IMR-90 (cell line): ENCODE measurements at regions not wholly inside any gene's neighbourhood (a gene's known extent, or its start where the extent isn't known, plus 50 kb on each side); places are given as distances from the start of the nearest gene placed in this dataset.

Experiments
- ATAC-seq: fragments of 200-7000 bp; cut with Tn5 transposase; 2 replicates; pipeline ENCODE4 v1.9.1; 2020; ENCODE audit warnings: low read depth, mild to moderate bottlenecking, moderate library complexity
- BruUV-seq: library from RNA; stranded (reverse); fragments of 400-500 nt; replicated peaks from 2 replicates; lab custom pipeline; 2021; lab: Mats Ljungman, UMichigan
- CTCF ChIA-PET: fragments of 300-600 bp; formaldehyde crosslinking; extraction: SDS; loops from one replicate; lab custom pipeline; 2021; ENCODE audit warnings: antibody characterized with exemption; lab: Yijun Ruan, JAX
- POLR2A ChIA-PET: fragments of 300-600 bp; sonication (Branson Sonifier 250); formaldehyde crosslinking; loops from one replicate; lab custom pipeline; 2022; ENCODE audit warnings: antibody characterized with exemption; ENCODE audit not compliant: unreplicated experiment; lab: Charles Lee
- DNase-seq: peaks from one replicate; pipeline ENCODE4 v3.0.0; 2013
- H2AFZ ChIP-seq: replicated peaks from 2 replicates; pipeline ENCODE3; 2013; ENCODE audit warnings: low read length, mild to moderate bottlenecking; ENCODE audit not compliant: poor library complexity
- H2AK5ac ChIP-seq: 2 replicates; pipeline ENCODE4 v1.6.1; 2013; ENCODE audit warnings: low read depth, low read length, inconsistent platforms
- H2AK9ac ChIP-seq: replicated peaks from 2 replicates; pipeline ENCODE3; 2013; ENCODE audit warnings: mild to moderate bottlenecking, low read depth, low read length, moderate library complexity; ENCODE audit not compliant: poor library complexity
- H2BK120ac ChIP-seq: 2 replicates; pipeline ENCODE4 v1.6.1; 2013; ENCODE audit warnings: low read depth, low read length, inconsistent platforms
- H2BK15ac ChIP-seq: 3 replicates; pipeline ENCODE4 v1.6.1; 2013; ENCODE audit warnings: low read depth, low read length, inconsistent platforms
- H2BK20ac ChIP-seq: 2 replicates; pipeline ENCODE4 v1.6.1; 2013; ENCODE audit warnings: low read depth, mild to moderate bottlenecking, inconsistent platforms, low read length, moderate library complexity
- H2BK5ac ChIP-seq: 2 replicates; pipeline ENCODE4 v1.6.1; 2013; ENCODE audit warnings: mild to moderate bottlenecking, low read depth, low read length, inconsistent platforms; ENCODE audit not compliant: poor library complexity, severe bottlenecking
- H3K14ac ChIP-seq: replicated peaks from 2 replicates; pipeline ENCODE4 v1.6.1; 2013; ENCODE audit warnings: low read depth, low read length, inconsistent platforms
- H3K18ac ChIP-seq: 2 replicates; pipeline ENCODE4 v1.6.1; 2013; ENCODE audit warnings: low read depth, low read length, control low read depth
- H3K23ac ChIP-seq: 2 replicates; pipeline ENCODE4 v1.6.1; 2013; ENCODE audit warnings: low read depth, low read length, inconsistent platforms
- H3K27ac ChIP-seq: 2 replicates; pipeline ENCODE4 v1.5.1; 2013; ENCODE audit warnings: mild to moderate bottlenecking, control low read depth, low read length; ENCODE audit not compliant: insufficient read depth
- H3K27me3 ChIP-seq: 2 replicates; pipeline ENCODE4 v1.6.1; 2013; ENCODE audit warnings: low read length; ENCODE audit not compliant: control insufficient read depth, insufficient read depth
- H3K36me3 ChIP-seq: 2 replicates; pipeline ENCODE4 v1.6.1; 2013; ENCODE audit warnings: low read length, mixed read lengths; ENCODE audit not compliant: control insufficient read depth, insufficient read depth
- H3K4ac ChIP-seq: 2 replicates; pipeline ENCODE4 v1.6.1; 2013; ENCODE audit warnings: low read depth, low read length, inconsistent platforms
- H3K4me1 ChIP-seq: 2 replicates; pipeline ENCODE4 v1.6.1; 2013; ENCODE audit warnings: low read length, mixed read lengths; ENCODE audit not compliant: control insufficient read depth, insufficient read depth
- H3K4me2 ChIP-seq: 2 replicates; pipeline ENCODE4 v1.6.1; 2013; ENCODE audit warnings: low read depth, mild to moderate bottlenecking, control low read depth, low read length, moderate library complexity
- H3K4me3 ChIP-seq: 2 replicates; pipeline ENCODE4 v1.5.1; 2013; ENCODE audit warnings: low read depth, mild to moderate bottlenecking, control low read depth, low read length, moderate library complexity; ENCODE audit not compliant: insufficient read depth
- H3K56ac ChIP-seq: 2 replicates; pipeline ENCODE4 v1.6.1; 2013; ENCODE audit warnings: low read length, inconsistent platforms; ENCODE audit not compliant: insufficient read depth; ENCODE audit errors: extremely low read depth
- H3K79me1 ChIP-seq, 2 experiments: 2 replicates each; pipeline ENCODE4 v1.6.1; 2013; ENCODE audit warnings: low read length in 2 of 2, inconsistent platforms in 1 of 2, low read depth in 1 of 2
- H3K9ac ChIP-seq: 2 replicates; pipeline ENCODE4 v1.6.1; 2013; ENCODE audit warnings: low read depth, low read length, control low read depth
- H3K9me1 ChIP-seq: 2 replicates; pipeline ENCODE4 v1.6.1; 2013; ENCODE audit warnings: low read length, inconsistent platforms; ENCODE audit not compliant: insufficient read depth
- H3K9me3 ChIP-seq: 2 replicates; pipeline ENCODE4 v1.6.1; 2013; ENCODE audit warnings: low read length; ENCODE audit not compliant: control insufficient read depth, insufficient read depth
- H4K20me1 ChIP-seq: 2 replicates; pipeline ENCODE4 v1.6.1; 2013; ENCODE audit warnings: low read length, inconsistent platforms; ENCODE audit not compliant: insufficient read depth
- H4K5ac ChIP-seq: 2 replicates; pipeline ENCODE4 v1.6.1; 2013; ENCODE audit warnings: mild to moderate bottlenecking, low read depth, low read length, control low read depth
- H4K8ac ChIP-seq, 2 experiments: 2 replicates each; pipeline ENCODE4 v1.6.1; 2013; ENCODE audit warnings: low read depth in 2 of 2, low read length in 2 of 2, control low read depth in 1 of 2, inconsistent platforms in 1 of 2
- H4K91ac ChIP-seq: 2 replicates; pipeline ENCODE4 v1.6.1; 2013; ENCODE audit warnings: low read depth, low read length, inconsistent platforms; ENCODE audit not compliant: insufficient read depth
- CEBPB ChIP-seq: IDR thresholded peaks from 2 replicates; pipeline ENCODE4 v1.6.1; 2012; ENCODE audit warnings: low read depth, low read length, improper control_type of control experiment
- CHD1 ChIP-seq: IDR thresholded peaks from 2 replicates; pipeline ENCODE4 v1.6.1; 2012; ENCODE audit warnings: low read depth, low read length, improper control_type of control experiment
- ELK1 ChIP-seq: fragments of 150-350 bp; IDR thresholded peaks from 2 replicates; pipeline ENCODE4 v1.6.1; 2016; ENCODE audit warnings: low read depth, mild to moderate bottlenecking, low read length, moderate library complexity, borderline replicate concordance
- MAFK ChIP-seq: IDR thresholded peaks from 2 replicates; pipeline ENCODE4 v1.6.1; 2012; ENCODE audit warnings: low read depth, low read length, improper control_type of control experiment
- MAZ ChIP-seq: IDR thresholded peaks from 2 replicates; pipeline ENCODE4 v1.6.1; 2012; ENCODE audit warnings: low read depth, mild to moderate bottlenecking, low read length, improper control_type of control experiment, moderate library complexity, borderline replicate concordance
- MXI1 ChIP-seq: IDR thresholded peaks from 2 replicates; pipeline ENCODE4 v1.6.1; 2012; ENCODE audit warnings: low read depth, mild to moderate bottlenecking, low read length, moderate library complexity, borderline replicate concordance
- NFE2L2 ChIP-seq: fragments of 150-350 bp; IDR thresholded peaks from 2 replicates; pipeline ENCODE4 v1.6.1; 2016; ENCODE audit warnings: low read depth, mild to moderate bottlenecking, low read length
- POLR2A ChIP-seq: IDR thresholded peaks from 2 replicates; pipeline ENCODE4 v1.6.1; 2012; ENCODE audit warnings: mild to moderate bottlenecking, low read depth, low read length
- WGBS, 2 experiments: methylation state at CpG; one replicate each; pipeline versions ENCODE4 v1.1.5 to v1.1.7; 2013; ENCODE audit warnings: missing lambda C conversion rate in 2 of 2; ENCODE audit not compliant: insufficient read length in 1 of 2; ENCODE audit errors: extremely low coverage in 2 of 2; 5-methylcytosine and 5-hydroxymethylcytosine counted together
- dilution Hi-C: fragments of 300-500 bp; cut with HindIII; formaldehyde crosslinking; loops from one replicate; pipeline ENCODE4 v1.14.3; 2018; ENCODE audit warnings: low sequenced_read_pairs; ENCODE audit not compliant: unreplicated experiment
- in situ Hi-C: fragments of 300-500 bp; cut with MboI; formaldehyde crosslinking; loops from 3 replicates; pipeline ENCODE4 v1.14.3; 2019; ENCODE audit warnings: low sequenced_read_pairs, inconsistent platforms, mixed read lengths
- intact Hi-C: fragments of 100-400 bp; cut with micrococcal nuclease; formaldehyde crosslinking; loops from 2 replicates; pipeline ENCODE4 v1.10.0; 2022

GRCh38 chr2:217529271-217529670 is 473.5 kb downstream of the TNS1 start:
- H2AK9ac ChIP-seq = no peak overlapping the region
- no peaks in the 10 kb centered on the region for H3K4me1 ChIP-seq
- H3K36me3 ChIP-seq = no peaks in the 10 kb centered on the region
- H3K79me1 ChIP-seq = no peaks in the 10 kb centered on the region
- no peak overlapping the region for H2BK5ac ChIP-seq
- TF ChIP-seq MAZ (no peak), NFE2L2 (no peak), MXI1 (no peak), MAFK (no peak), CEBPB (no peak), CHD1 (no peak), ELK1 (no peak), POLR2A (no peak)
- H3K9me3 ChIP-seq = no peaks in the 10 kb centered on the region; the same call in 1 of the 2 replicates
- ATAC-seq (no peak), DNase-seq (no peak)
- in situ Hi-C loops = no loop called here
- H4K5ac ChIP-seq = no peak overlapping the region
- H3K18ac ChIP-seq = no peak overlapping the region
- no peak overlapping the region for H3K4me2 ChIP-seq
- peaks cover 14% of the 10 kb centered on the region for H3K27me3 ChIP-seq
- H3K23ac ChIP-seq = no peak overlapping the region
- no peak overlapping the region for H4K91ac ChIP-seq
- H3K4ac ChIP-seq = no peak overlapping the region
- intact Hi-C loops = no loop called here
- WGBS, 2 experiments = no CpG with 5 or more reads among the region's 2 CpGs
- H3K27ac ChIP-seq = no peak overlapping the region
- H2BK120ac ChIP-seq = no peak overlapping the region
- dilution Hi-C loops = no loop called here
- CTCF ChIA-PET = no interaction called here
- no peak overlapping the region for H3K56ac ChIP-seq
- H2BK15ac ChIP-seq = no peak overlapping the region
- POLR2A ChIA-PET = no interaction called here
- H4K20me1 ChIP-seq = no peaks in the 10 kb centered on the region
- H3K4me3 ChIP-seq = no peak overlapping the region
- H2BK20ac ChIP-seq = no peak overlapping the region
- H4K8ac ChIP-seq = no peak overlapping the region
- H2AFZ ChIP-seq = no peak overlapping the region
- no peak overlapping the region for H3K14ac ChIP-seq
- no peak overlapping the region for H3K9ac ChIP-seq
- H2AK5ac ChIP-seq = no peak overlapping the region
- BruUV-seq = no TSS peak
- H3K9me1 ChIP-seq = no peaks in the 10 kb centered on the region
